Activated T-cell treated with anti-CD3 and anti-CD28 coated beads, Interleukin-2, amount 50 U/mL, for 72 hours (primary cell): ENCODE measurements at regions not wholly inside any gene's neighbourhood (a gene's known extent, or its start where the extent isn't known, plus 50 kb on each side); places are given as distances from the start of the nearest gene placed in this dataset.
A peak's percentile ranks its signal among the peaks of the same experiment; 100 is the strongest.

Experiments
- ATAC-seq, 2 donors: fragments of 150-1000 bp; cut with Tn5 transposase; replicated peaks in 1 of 2; 2 replicates each; pipeline ENCODE4 v1.10.0; 2021; ENCODE audit warnings: moderate library complexity in 2 of 2, mild to moderate bottlenecking in 1 of 2
- DNase-seq, 2 donors: peaks; one replicate each; pipeline ENCODE4 v3.0.0; 2021 to 2022; ENCODE audit warnings: mixed read lengths in 1 of 2
- H3K27ac Mint-ChIP-seq: one replicate; pipeline ENCODE4 v1.8.0; 2022; ENCODE audit warnings: mild to moderate bottlenecking, moderate library complexity, mixed read lengths
- H3K27me3 Mint-ChIP-seq: one replicate; pipeline ENCODE4 v1.8.0; 2022; ENCODE audit warnings: low read depth, mixed read lengths
- H3K36me3 Mint-ChIP-seq, 2 donors: one replicate each; pipeline ENCODE4 v1.8.0; 2022; ENCODE audit warnings: mixed read lengths in 2 of 2, mild to moderate bottlenecking in 1 of 2; ENCODE audit not compliant: insufficient read depth in 2 of 2
- H3K4me1 Mint-ChIP-seq: one replicate; pipeline ENCODE4 v1.8.0; 2022; ENCODE audit warnings: low read depth, mixed read lengths
- H3K4me3 Mint-ChIP-seq, 2 donors: one replicate each; pipeline ENCODE4 v1.8.0; 2022; ENCODE audit warnings: mild to moderate bottlenecking in 2 of 2, mixed read lengths in 2 of 2, moderate library complexity in 2 of 2
- H3K9me3 Mint-ChIP-seq, 2 donors: one replicate each; pipeline ENCODE4 v1.8.0; 2022; ENCODE audit warnings: mixed read lengths in 2 of 2

- H3K4me3 Mint-ChIP-seq, result peak overlapping the region in 1 of 2 donors; percentile 56
- ATAC-seq (no peak), DNase-seq (no peak)
- H3K36me3 Mint-ChIP-seq, result peaks cover 8 to 20% of the 10 kb centered on the region in 2 donors
- H3K9me3 Mint-ChIP-seq, result peaks cover 5 to 6% of the 10 kb centered on the region in 2 donors
- peaks cover 73% of the 10 kb centered on the region for H3K4me1 Mint-ChIP-seq
- H3K27ac Mint-ChIP-seq, result no peak overlapping the region
- H3K27me3 Mint-ChIP-seq, result no peaks in the 10 kb centered on the region
Observed at GRCh38 chr12:68446384-68446783, 114.2 kb upstream of the MDM1 start.

GRCh38 chr12:68446901-68447796 lies 115.0 kb upstream of the MDM1 start:
- peak overlapping the region; percentile 11 to 58 for H3K4me3 Mint-ChIP-seq
- no peak for DNase-seq
- H3K4me1 Mint-ChIP-seq, result peaks cover 73% of the 10 kb centered on the region

GRCh38 chr12:68447797-68448260 lies 115.7 kb upstream of the MDM1 start:
- DNase-seq (no peak), ATAC-seq (no peak)
- Mint-ChIP-seq H3K36me3 (peaks cover 8 to 20% of the 10 kb centered on the region in 2 donors), H3K27ac (no peak overlapping the region), H3K9me3 (peaks cover 5% of the 10 kb centered on the region in 2 donors), H3K4me1 (peaks cover 74% of the 10 kb centered on the region), H3K27me3 (no peaks in the 10 kb centered on the region), H3K4me3 (peak overlapping the region in 1 of 2 donors; percentile 8)

More at GRCh38 chr12:68446901-68447796, 115.0 kb upstream of the MDM1 start:
- ATAC-seq, result no peak
- peaks cover 8 to 20% of the 10 kb centered on the region in 2 donors for H3K36me3 Mint-ChIP-seq
- peaks cover 5% of the 10 kb centered on the region in 2 donors for H3K9me3 Mint-ChIP-seq
- no peaks in the 10 kb centered on the region for H3K27me3 Mint-ChIP-seq
- H3K27ac Mint-ChIP-seq, result peak overlapping the region; percentile 35

GRCh38 chr12:68449196-68449595 lies 117.0 kb upstream of the MDM1 start:
- Mint-ChIP-seq H3K27ac (peak overlapping the region; percentile 79), H3K27me3 (no peaks in the 10 kb centered on the region), H3K4me1 (peaks cover 84% of the 10 kb centered on the region), H3K9me3 (no peaks in the 10 kb centered on the region), H3K4me3 (peak overlapping the region; percentile 27 to 70), H3K36me3 (peaks cover 2 to 10% of the 10 kb centered on the region in 2 donors)
- DNase-seq (no peak), ATAC-seq (no peak)

GRCh38 chr12:68450947-68451260 lies 118.7 kb upstream of the MDM1 start:
- H3K36me3 Mint-ChIP-seq, result peaks cover 1 to 3% of the 10 kb centered on the region in 2 donors
- ATAC-seq (peak; percentile 83 to 86), DNase-seq (peak; percentile 59 to 60)
- H3K4me3 Mint-ChIP-seq, result peak overlapping the region; percentile 68 to 76
- H3K27ac Mint-ChIP-seq, result peak overlapping the region; percentile 91
- peaks cover under 1 to 3% of the 10 kb centered on the region in 2 donors for H3K9me3 Mint-ChIP-seq
- peaks cover 98% of the 10 kb centered on the region for H3K4me1 Mint-ChIP-seq
- no peaks in the 10 kb centered on the region for H3K27me3 Mint-ChIP-seq

- no peaks in the 10 kb centered on the region for H3K27me3 Mint-ChIP-seq
- H3K27ac Mint-ChIP-seq, result peak overlapping the region; percentile 91
- H3K4me1 Mint-ChIP-seq, result peaks cover 98% of the 10 kb centered on the region
- H3K36me3 Mint-ChIP-seq, result peaks cover 3% of the 10 kb centered on the region in 2 donors
- H3K4me3 Mint-ChIP-seq, result peak overlapping the region; percentile 68 to 76
- DNase-seq, result peak; percentile 55 to 59
- H3K9me3 Mint-ChIP-seq, result peaks cover 3 to 4% of the 10 kb centered on the region in 2 donors
- peak; percentile 79 to 84 for ATAC-seq
Observed at GRCh38 chr12:68451261-68452077, 119.3 kb upstream of the MDM1 start.

- H3K9me3 Mint-ChIP-seq, result peaks cover 4% of the 10 kb centered on the region in 2 donors
- peak overlapping the region; percentile 68 to 76 for H3K4me3 Mint-ChIP-seq
- peak overlapping the region; percentile 91 for H3K27ac Mint-ChIP-seq
- H3K4me1 Mint-ChIP-seq, result peaks cover 92% of the 10 kb centered on the region
- DNase-seq (no peak), ATAC-seq (no peak)
- no peaks in the 10 kb centered on the region for H3K27me3 Mint-ChIP-seq
- peaks cover 3% of the 10 kb centered on the region in 2 donors for H3K36me3 Mint-ChIP-seq
Observed at GRCh38 chr12:68452078-68452715, 120.0 kb upstream of the MDM1 start.

GRCh38 chr12:68453278-68453677 lies 121.1 kb upstream of the MDM1 start:
- Mint-ChIP-seq H3K36me3 (peaks cover 3% of the 10 kb centered on the region in 2 donors), H3K9me3 (peaks cover 5 to 8% of the 10 kb centered on the region in 2 donors), H3K27me3 (no peaks in the 10 kb centered on the region), H3K27ac (peak overlapping the region; percentile 27), H3K4me3 (peak overlapping the region; percentile 37 to 76), H3K4me1 (peaks cover 81% of the 10 kb centered on the region)
- ATAC-seq (no peak), DNase-seq (no peak)

- H3K9me3 Mint-ChIP-seq, result peaks cover 5 to 8% of the 10 kb centered on the region in 2 donors
- peaks cover 3% of the 10 kb centered on the region in 2 donors for H3K36me3 Mint-ChIP-seq
- ATAC-seq, result no peak
- peaks cover 75% of the 10 kb centered on the region for H3K4me1 Mint-ChIP-seq
- no peak for DNase-seq
- no peak overlapping the region for H3K27ac Mint-ChIP-seq
- H3K27me3 Mint-ChIP-seq, result no peaks in the 10 kb centered on the region
- H3K4me3 Mint-ChIP-seq, result peak overlapping the region in 1 of 2 donors; percentile 76
Observed at GRCh38 chr12:68453876-68454275, 121.7 kb upstream of the MDM1 start.

GRCh38 chr12:68454892-68455291 lies 122.7 kb upstream of the MDM1 start:
- peaks cover 65% of the 10 kb centered on the region for H3K4me1 Mint-ChIP-seq
- H3K27me3 Mint-ChIP-seq, result no peaks in the 10 kb centered on the region
- DNase-seq (no peak), ATAC-seq (no peak)
- H3K4me3 Mint-ChIP-seq, result peak overlapping the region; percentile 8 to 58
- H3K36me3 Mint-ChIP-seq, result peaks cover 2 to 3% of the 10 kb centered on the region in 2 donors
- peak overlapping the region; percentile 86 for H3K27ac Mint-ChIP-seq
- peaks cover 5 to 8% of the 10 kb centered on the region in 2 donors for H3K9me3 Mint-ChIP-seq

GRCh38 chr12:68455691-68456345 lies 123.7 kb upstream of the MDM1 start:
- Mint-ChIP-seq H3K27me3 (no peaks in the 10 kb centered on the region), H3K4me3 (peak overlapping the region; percentile 8 to 58), H3K4me1 (peaks cover 57% of the 10 kb centered on the region), H3K9me3 (peaks cover 5 to 8% of the 10 kb centered on the region in 2 donors), H3K27ac (peak overlapping the region; percentile 86), H3K36me3 (peaks cover 2 to 3% of the 10 kb centered on the region in 2 donors)
- DNase-seq (peak in 1 of 2 donors; percentile 34), ATAC-seq (no peak)

GRCh38 chr12:68458866-68459265 lies 126.7 kb upstream of the MDM1 start:
- Mint-ChIP-seq H3K4me3 (no peak overlapping the region), H3K4me1 (peaks cover 37% of the 10 kb centered on the region), H3K27me3 (no peaks in the 10 kb centered on the region), H3K9me3 (peaks cover 5 to 8% of the 10 kb centered on the region in 2 donors), H3K27ac (no peak overlapping the region), H3K36me3 (peaks cover 2 to 3% of the 10 kb centered on the region in 2 donors)
- ATAC-seq, result no peak
- DNase-seq, result no peak
